ENCODE measurements at regions not wholly inside any gene's neighbourhood (a gene's known extent, or its start where the extent isn't known, plus 50 kb on each side); places are given as distances from the start of the nearest gene placed in this dataset.

DNA sequence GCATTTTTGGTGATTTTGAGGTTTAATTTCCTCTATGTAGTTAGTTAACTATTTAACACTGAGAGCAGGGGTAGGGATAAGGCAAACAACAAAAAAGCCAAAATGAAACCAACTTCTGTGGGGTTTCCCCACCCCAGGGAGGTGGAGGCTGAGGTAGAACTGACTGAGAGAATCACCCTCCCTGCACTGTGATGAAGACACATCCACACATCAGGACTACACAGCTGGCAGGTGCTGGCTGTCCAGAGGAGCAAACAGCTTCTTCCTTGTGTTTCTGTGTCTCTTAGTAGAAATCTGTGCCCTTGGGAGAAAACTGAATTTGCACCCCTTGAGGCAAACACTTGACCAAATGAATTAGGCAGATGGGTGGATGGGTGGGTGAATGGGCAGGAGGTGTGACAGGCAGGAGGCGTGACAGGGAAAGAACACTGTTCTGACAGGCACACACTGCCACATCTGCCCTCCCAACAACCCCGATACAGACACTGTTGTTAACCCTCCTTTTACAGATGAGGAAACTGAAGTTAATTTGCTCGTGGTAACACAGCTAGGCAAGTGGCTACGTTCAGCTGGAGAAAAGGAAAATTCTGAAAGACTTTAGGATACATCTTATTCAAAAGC lies 62.9 kb upstream of the AMZ2 start:
- TF ChIP-seq EED (CRISPR knock-in tag; IDR thresholded peaks at IDR 0.05) (no peak), CREM (IDR thresholded peaks at IDR 0.05) (no peak), CREM (CRISPR knock-in tag; IDR thresholded peaks at IDR 0.05) (no peak), EZH2 (conservative IDR thresholded peaks at IDR 0.05; ENCODE audit: low read depth, low read length) (no peak), NFE2L2 (IDR thresholded peaks at IDR 0.05; ENCODE audit: low read length) (no peak), ZBTB2 (CRISPR knock-in tag; IDR thresholded peaks at IDR 0.05; ENCODE audit: low read depth) (no peak), JUND (CRISPR knock-in tag; IDR thresholded peaks at IDR 0.05) (no peak), ZNF567 (CRISPR knock-in tag; IDR thresholded peaks at IDR 0.05; ENCODE audit: borderline replicate concordance) (no peak), SNAPC5 (CRISPR knock-in tag; IDR thresholded peaks at IDR 0.05; ENCODE audit: borderline replicate concordance) (no peak), SETDB1 (CRISPR knock-in tag; IDR thresholded peaks at IDR 0.05; ENCODE audit: borderline replicate concordance) (no peak), CCDC6 (CRISPR knock-in tag; IDR thresholded peaks at IDR 0.05) (no peak), NFE2 (CRISPR knock-in tag; IDR thresholded peaks at IDR 0.05) (no peak), TBP (CRISPR knock-in tag; IDR thresholded peaks at IDR 0.05) (no peak)

Measured in HepG2 (cell line).